Fibroblast of mammary gland (primary cell): ENCODE measurements at regions not wholly inside any gene's neighbourhood (a gene's known extent, or its start where the extent isn't known, plus 50 kb on each side); places are given as distances from the start of the nearest gene placed in this dataset.
"Not testable (repeated sequence)": the region's sequence is repeated elsewhere in the genome, so short reads cannot be mapped to it uniquely, and the experiment has no call there.

Experiments
- DNase-seq: peaks from one replicate; pipeline ENCODE4 v3.0.0-alpha.2; 2010; ENCODE audit warnings: low read depth
- H3K4me3 ChIP-seq: 2 replicates; pipeline ENCODE4 v1.5.1; 2011; ENCODE audit warnings: low read depth, mild to moderate bottlenecking, low read length, moderate library complexity; ENCODE audit not compliant: control insufficient read depth
- TF ChIP-seq, protein P1 (sequence below): conservative IDR thresholded peaks from 2 replicates; pipeline ENCODE4 v1.5.1; 2011; ENCODE audit warnings: low read depth, low read length, inconsistent platforms; ENCODE audit not compliant: control insufficient read depth, insufficient read depth

DNA sequence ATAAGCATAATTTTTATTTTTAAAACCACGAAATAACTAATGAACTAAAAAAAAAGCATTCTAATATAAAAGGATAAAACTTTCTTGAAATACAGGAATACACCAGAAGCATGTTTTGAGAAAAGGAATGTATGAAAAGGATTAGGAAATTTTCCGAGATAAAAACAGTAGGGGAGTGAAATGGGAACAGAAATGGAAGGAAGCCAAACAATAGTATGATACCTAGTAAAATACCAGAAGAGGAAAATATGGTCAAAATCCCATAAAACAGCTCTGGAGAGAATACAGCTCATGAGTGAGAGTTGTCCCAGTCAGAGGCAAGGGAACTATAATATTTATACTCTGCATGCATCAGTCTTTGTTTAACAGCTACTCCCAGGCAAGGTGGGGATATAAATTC is 1016.2 kb downstream of the SLC6A15 start:
- TF ChIP-seq, protein P1, sequence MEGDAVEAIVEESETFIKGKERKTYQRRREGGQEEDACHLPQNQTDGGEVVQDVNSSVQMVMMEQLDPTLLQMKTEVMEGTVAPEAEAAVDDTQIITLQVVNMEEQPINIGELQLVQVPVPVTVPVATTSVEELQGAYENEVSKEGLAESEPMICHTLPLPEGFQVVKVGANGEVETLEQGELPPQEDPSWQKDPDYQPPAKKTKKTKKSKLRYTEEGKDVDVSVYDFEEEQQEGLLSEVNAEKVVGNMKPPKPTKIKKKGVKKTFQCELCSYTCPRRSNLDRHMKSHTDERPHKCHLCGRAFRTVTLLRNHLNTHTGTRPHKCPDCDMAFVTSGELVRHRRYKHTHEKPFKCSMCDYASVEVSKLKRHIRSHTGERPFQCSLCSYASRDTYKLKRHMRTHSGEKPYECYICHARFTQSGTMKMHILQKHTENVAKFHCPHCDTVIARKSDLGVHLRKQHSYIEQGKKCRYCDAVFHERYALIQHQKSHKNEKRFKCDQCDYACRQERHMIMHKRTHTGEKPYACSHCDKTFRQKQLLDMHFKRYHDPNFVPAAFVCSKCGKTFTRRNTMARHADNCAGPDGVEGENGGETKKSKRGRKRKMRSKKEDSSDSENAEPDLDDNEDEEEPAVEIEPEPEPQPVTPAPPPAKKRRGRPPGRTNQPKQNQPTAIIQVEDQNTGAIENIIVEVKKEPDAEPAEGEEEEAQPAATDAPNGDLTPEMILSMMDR: no peak
- H3K4me3 ChIP-seq: no peak overlapping the region
- no peak for DNase-seq

DNA sequence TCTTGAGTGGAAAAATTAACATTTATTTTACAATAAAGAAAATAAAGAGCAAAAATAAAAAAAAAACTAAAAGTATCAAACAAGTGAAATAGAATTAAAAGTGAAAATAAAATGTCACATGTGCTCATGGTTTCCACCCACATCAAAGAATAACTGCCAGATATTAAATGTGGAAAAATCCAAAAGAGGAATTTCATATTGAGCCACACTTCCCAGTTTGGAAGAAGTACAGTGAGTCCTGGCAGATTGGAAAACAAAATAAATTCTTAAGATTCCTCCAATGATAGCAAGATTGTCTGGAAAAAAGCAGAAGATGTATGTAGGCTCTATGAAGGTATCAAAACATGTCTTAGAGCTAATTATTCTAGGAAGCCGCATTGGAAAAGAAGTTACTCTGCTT is 1019.5 kb downstream of the SLC6A15 start:
- TF ChIP-seq, protein P1: no peak
- no peak for DNase-seq
- no peak overlapping the region for H3K4me3 ChIP-seq

DNA sequence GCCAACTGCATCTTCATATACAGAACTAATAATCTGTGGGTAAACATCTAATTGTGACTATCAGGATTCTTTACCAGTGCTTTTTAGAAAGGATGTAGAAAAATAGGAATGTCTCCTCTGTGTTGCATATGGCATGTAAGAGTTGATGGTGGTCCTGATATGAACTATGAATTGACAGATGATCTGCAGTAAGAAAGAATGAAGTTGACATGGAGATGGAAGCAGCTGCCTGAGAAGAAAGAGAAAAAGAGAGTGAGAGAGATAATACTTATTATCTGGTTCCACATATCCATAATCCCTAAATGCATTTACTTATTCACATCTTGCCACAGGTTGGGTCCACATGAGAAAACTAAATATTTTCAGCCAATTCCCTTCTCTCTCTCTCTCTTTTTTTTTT is 1022.9 kb downstream of the SLC6A15 start:
- H3K4me3 ChIP-seq: no peak overlapping the region
- no peak for DNase-seq
- TF ChIP-seq, protein P1: no peak

DNA sequence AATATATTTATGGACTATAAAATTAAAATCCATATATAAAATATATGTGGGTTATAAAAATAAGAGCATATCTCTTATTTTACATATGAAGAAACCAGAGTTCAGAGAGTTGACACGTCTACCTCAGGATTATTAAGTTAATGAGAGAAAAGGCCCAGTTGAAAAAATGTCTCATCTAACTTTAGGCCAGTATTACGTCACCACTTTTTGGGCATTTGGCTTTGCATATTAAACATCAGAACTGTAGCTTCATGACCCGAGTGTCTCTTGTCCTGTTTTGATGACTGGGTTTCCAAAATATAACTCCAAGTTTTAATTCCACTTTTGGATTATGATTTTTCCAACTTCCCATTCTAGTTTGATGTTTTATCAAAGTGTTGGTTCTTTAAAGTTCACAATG is 1026.1 kb downstream of the SLC6A15 start:
- TF ChIP-seq, protein P1: no peak
- no peak for DNase-seq
- no peak overlapping the region for H3K4me3 ChIP-seq

DNA sequence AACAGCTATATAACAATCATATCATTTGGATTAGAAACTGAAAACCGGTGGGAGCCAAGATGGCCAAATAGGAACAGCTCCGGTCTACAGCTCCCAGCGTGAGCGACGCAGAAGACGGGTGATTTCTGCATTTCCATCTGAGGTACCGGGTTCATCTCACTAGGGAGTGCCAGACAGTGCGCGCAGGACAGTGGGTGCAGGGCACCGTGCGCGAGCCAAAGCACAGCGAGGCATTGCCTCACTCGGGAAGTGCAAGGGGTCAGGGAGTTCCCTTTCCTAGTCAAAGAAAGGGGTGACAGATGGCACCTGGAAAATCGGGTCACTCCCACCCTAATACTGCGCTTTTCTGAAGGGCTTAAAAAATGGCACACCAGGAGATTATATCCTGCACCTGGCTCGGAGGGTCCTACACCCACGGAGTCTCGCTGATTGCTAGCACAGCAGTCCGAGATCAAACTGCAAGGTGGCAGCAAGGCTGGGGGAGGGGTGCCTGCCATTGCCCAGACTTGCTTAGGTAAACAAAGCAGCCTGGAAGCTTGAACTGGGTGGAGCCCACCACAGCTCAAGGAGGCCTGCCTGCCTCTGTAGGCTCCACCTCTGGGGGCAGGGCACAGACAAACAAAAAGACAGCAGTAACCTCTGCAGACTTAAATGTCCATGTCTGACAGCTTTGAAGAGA is 1041.5 kb downstream of the SLC6A15 start:
- DNase-seq, H3K4me3 ChIP-seq: not testable (repeated sequence)

DNA sequence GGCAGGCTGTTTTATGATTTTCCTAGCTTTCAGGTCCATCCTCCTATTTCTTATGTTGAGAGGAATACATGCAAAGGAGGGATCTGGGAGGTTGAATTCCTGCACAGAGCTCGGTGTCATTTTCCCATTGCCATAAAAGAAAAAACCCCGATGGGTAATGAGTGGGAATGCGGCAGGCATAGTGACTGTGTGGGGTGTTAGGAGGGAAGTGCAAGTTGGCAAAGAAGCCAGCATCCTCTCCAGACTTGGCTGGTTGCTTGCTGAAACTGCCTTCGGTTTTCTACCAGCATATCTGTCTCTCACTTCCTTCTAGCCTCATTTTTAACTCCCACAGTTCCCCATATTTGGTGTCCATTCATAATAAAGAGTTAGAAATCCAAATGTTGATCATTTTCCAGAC is 1046.1 kb downstream of the SLC6A15 start:
- TF ChIP-seq, protein P1: no peak
- DNase-seq: no peak
- H3K4me3 ChIP-seq: no peak overlapping the region

DNA sequence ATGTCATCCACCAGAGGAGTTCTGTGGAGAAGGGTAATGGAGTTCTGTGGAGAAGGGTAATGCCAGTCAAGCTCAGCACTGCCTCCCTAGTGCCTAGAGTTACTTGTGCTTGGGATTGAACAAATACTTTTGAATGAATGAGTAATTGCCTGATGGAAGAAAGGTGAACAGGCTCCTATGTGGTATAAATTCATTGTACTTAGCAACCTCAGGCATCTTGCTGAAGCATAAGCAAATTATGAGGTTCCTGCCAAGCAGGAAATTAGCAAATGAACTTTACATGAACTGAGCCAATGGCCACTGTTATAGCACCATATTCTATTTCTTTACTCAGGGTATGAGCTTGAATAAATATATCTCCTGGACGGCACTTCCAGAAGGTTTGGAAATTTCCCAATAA is 1047.2 kb downstream of the SLC6A15 start:
- H3K4me3 ChIP-seq: no peak overlapping the region
- TF ChIP-seq, protein P1: no peak
- no peak for DNase-seq
